ENCODE measurements at regions not wholly inside any gene's neighbourhood (a gene's known extent, or its start where the extent isn't known, plus 50 kb on each side); places are given as distances from the start of the nearest gene placed in this dataset.

- Histone ChIP-seq H3K27me3 (ENCODE audit: control insufficient read depth, insufficient read depth, low read length, poor library complexity, severe bottlenecking) (no peaks in the 10 kb centered on the region), H3K4me3 (ENCODE audit: insufficient read depth, low read depth, low read length) (no peak overlapping the region), H3K27ac (ENCODE audit: insufficient read depth, low read depth, low read length, poor library complexity, severe bottlenecking) (no peak overlapping the region), H3K9me3 (ENCODE audit: control insufficient read depth, low read length) (no peaks in the 10 kb centered on the region), H3K4me1 (ENCODE audit: control insufficient read depth, insufficient read depth, low read length) (no peaks in the 10 kb centered on the region), H3K36me3 (ENCODE audit: control insufficient read depth, insufficient read depth, low read length) (no peaks in the 10 kb centered on the region)
- 86 to 90% methylated on average over 1 of the region's 1 CpG for WGBS, 2 experiments
These were observed 803.6 kb upstream of the GYPC start for GRCh38 chr2:125852364-125852763.

DNA sequence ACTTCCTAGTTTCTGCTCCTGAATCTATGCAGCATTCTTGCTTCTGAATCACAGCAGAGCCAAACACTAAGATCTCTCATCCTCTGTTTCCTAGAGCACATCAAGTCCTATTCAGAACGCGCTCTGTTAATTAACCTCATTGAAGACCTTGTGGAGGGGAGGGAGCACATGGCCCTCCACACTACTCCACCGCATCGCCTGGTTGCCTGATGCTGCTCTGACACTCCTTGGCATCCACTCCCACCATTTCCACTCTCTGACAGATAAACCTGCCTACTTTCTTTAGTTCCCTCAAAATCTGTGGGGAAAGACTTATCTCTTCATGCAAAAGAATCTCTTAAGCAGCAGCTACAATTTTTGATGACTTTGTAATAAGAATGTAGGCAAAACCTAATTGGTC lies 802.3 kb upstream of the GYPC start:
- Histone ChIP-seq H3K9me3 (ENCODE audit: control insufficient read depth, low read length) (no peaks in the 10 kb centered on the region), H3K27me3 (ENCODE audit: control insufficient read depth, insufficient read depth, low read length, poor library complexity, severe bottlenecking) (no peaks in the 10 kb centered on the region), H3K36me3 (ENCODE audit: control insufficient read depth, insufficient read depth, low read length) (no peaks in the 10 kb centered on the region), H3K27ac (ENCODE audit: insufficient read depth, low read depth, low read length, poor library complexity, severe bottlenecking) (no peak overlapping the region), H3K4me1 (ENCODE audit: control insufficient read depth, insufficient read depth, low read length) (no peaks in the 10 kb centered on the region), H3K4me3 (ENCODE audit: insufficient read depth, low read depth, low read length) (no peak overlapping the region)
- WGBS, 2 experiments: 89 to 90% methylated on average over 4 of the region's 4 CpGs

DNA sequence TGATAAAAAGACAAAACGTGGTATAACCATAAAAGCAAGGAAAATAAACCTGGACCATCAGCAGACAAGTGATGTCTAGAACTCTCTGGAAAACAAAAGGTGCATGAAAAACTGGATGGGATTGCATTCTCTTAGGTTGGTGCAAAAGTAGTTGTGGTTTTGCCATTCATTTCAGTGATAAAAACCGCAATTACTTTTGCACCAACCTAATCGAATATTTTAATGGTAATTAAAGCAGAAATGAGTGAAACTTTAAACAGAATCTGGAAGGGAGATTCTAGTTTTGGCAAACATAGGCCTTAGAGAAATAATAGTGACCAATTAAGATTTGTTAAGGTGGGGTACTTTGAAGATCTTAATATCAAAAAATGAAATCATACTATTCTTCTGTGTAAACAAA lies 800.8 kb upstream of the GYPC start:
- Histone ChIP-seq H3K9me3 (ENCODE audit: control insufficient read depth, low read length) (no peaks in the 10 kb centered on the region), H3K4me3 (ENCODE audit: insufficient read depth, low read depth, low read length) (no peak overlapping the region), H3K36me3 (ENCODE audit: control insufficient read depth, insufficient read depth, low read length) (no peaks in the 10 kb centered on the region), H3K27me3 (ENCODE audit: control insufficient read depth, insufficient read depth, low read length, poor library complexity, severe bottlenecking) (no peaks in the 10 kb centered on the region), H3K27ac (ENCODE audit: insufficient read depth, low read depth, low read length, poor library complexity, severe bottlenecking) (no peak overlapping the region), H3K4me1 (ENCODE audit: control insufficient read depth, insufficient read depth, low read length) (no peaks in the 10 kb centered on the region)
- 97% methylated on average over 3 of the region's 3 CpGs for WGBS, 2 experiments

DNA sequence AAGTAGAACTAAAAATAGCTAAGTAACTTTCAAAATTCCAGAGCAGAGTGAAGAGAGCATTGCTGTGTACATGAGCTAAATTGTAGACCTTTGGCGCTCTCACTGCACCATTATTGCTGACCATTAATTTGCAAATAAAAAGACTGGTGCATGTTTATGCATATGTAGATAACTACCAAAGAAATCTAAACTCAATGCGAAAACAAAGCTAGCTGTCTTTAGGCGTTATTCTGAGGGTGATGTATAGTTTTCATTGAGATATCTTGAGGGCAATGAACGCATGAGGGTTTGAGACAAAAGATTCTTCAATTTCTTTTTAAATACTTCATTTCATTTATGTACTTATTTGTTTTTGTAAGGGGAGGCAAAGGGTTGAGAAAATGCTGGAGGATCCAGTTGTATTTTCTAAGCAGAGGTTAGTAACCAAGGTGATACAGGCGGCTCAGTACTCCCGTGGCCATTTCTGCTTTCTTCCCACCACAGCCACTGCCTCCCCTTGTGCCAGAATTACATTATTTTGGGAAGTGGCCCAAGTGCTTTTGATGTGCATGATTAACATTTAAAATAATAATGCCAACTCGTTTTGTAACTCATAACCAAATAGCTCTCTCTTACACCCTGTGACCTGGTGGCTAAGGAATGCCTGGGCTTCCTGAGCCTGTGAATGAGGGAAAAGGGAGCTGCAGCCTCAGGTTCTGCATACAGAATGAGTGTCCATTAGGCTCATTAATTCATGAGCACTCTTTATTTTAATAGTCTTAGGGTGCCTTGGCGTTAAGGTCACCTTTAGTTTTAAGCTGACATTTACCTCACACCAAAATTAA lies 797.8 kb upstream of the GYPC start:
- 92 to 95% methylated on average over 3 to 8 of the region's 8 CpGs for WGBS, 2 experiments
- no peak overlapping the region for H3K27ac ChIP-seq (ENCODE audit: insufficient read depth, low read depth, low read length, poor library complexity, severe bottlenecking)
- no peaks in the 10 kb centered on the region for H3K9me3 ChIP-seq (ENCODE audit: control insufficient read depth, low read length)
- no peak overlapping the region for H3K4me3 ChIP-seq (ENCODE audit: insufficient read depth, low read depth, low read length)
- no peaks in the 10 kb centered on the region for H3K27me3 ChIP-seq (ENCODE audit: control insufficient read depth, insufficient read depth, low read length, poor library complexity, severe bottlenecking)
- no peaks in the 10 kb centered on the region for H3K4me1 ChIP-seq (ENCODE audit: control insufficient read depth, insufficient read depth, low read length)
- H3K36me3 ChIP-seq (ENCODE audit: control insufficient read depth, insufficient read depth, low read length): no peaks in the 10 kb centered on the region

- no peaks in the 10 kb centered on the region for H3K9me3 ChIP-seq (ENCODE audit: control insufficient read depth, low read length)
- H3K4me3 ChIP-seq (ENCODE audit: insufficient read depth, low read depth, low read length): no peak overlapping the region
- no peak overlapping the region for H3K27ac ChIP-seq (ENCODE audit: insufficient read depth, low read depth, low read length, poor library complexity, severe bottlenecking)
- H3K27me3 ChIP-seq (ENCODE audit: control insufficient read depth, insufficient read depth, low read length, poor library complexity, severe bottlenecking): no peaks in the 10 kb centered on the region
- no peaks in the 10 kb centered on the region for H3K4me1 ChIP-seq (ENCODE audit: control insufficient read depth, insufficient read depth, low read length)
- WGBS, 2 experiments: 100% methylated on average over 1 of the region's 1 CpG; no CpG with 5 or more reads in 1 of the 2 experiments
- H3K36me3 ChIP-seq (ENCODE audit: control insufficient read depth, insufficient read depth, low read length): no peaks in the 10 kb centered on the region
These were observed 794.5 kb upstream of the GYPC start for GRCh38 chr2:125861461-125861860.

DNA sequence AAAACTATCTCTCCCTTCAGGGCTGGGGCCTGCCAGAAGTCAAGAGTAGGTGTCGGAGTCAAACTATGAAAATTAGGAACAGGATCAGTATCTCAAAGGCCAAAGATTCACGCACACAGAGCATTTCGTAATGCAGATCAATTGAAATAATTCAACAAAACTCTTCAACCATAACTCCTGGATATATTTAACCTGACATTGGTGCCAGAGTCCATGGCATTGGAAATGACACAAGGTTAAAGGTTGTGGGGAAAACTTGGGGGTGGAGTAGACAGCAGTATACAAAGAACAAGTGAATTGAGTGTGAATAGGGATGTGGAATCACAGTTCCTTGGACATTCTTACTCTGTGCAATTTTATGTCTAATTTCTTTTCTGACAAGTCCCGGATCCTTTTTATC lies 788.0 kb upstream of the GYPC start:
- Histone ChIP-seq H3K4me1 (ENCODE audit: control insufficient read depth, insufficient read depth, low read length) (no peaks in the 10 kb centered on the region), H3K4me3 (ENCODE audit: insufficient read depth, low read depth, low read length) (no peak overlapping the region), H3K9me3 (ENCODE audit: control insufficient read depth, low read length) (no peaks in the 10 kb centered on the region), H3K27me3 (ENCODE audit: control insufficient read depth, insufficient read depth, low read length, poor library complexity, severe bottlenecking) (no peaks in the 10 kb centered on the region), H3K36me3 (ENCODE audit: control insufficient read depth, insufficient read depth, low read length) (no peaks in the 10 kb centered on the region), H3K27ac (ENCODE audit: insufficient read depth, low read depth, low read length, poor library complexity, severe bottlenecking) (no peak overlapping the region)
- 92 to 96% methylated on average over 4 of the region's 4 CpGs for WGBS, 2 experiments

DNA sequence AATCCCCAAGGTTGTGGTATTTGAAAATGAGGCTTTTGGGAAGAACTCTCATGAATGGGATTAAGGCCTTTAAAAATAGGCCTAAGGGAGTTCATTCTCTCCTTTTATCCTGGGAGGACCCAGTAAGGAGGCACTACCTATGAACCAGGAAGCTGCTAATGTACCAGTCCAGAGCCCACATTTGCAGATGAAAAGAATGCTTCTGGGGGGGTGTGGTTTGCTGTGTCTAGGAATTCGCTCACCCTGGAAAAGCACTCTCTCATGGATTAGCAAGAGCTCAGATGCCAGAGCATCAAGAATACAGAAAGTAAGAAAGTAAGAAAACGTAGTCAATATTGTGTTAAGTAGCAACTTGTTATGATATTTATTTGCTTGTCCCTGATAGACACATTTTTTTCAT lies 785.7 kb upstream of the GYPC start:
- Histone ChIP-seq H3K36me3 (ENCODE audit: control insufficient read depth, insufficient read depth, low read length) (no peaks in the 10 kb centered on the region), H3K9me3 (ENCODE audit: control insufficient read depth, low read length) (no peaks in the 10 kb centered on the region), H3K27me3 (ENCODE audit: control insufficient read depth, insufficient read depth, low read length, poor library complexity, severe bottlenecking) (no peaks in the 10 kb centered on the region), H3K4me3 (ENCODE audit: insufficient read depth, low read depth, low read length) (no peak overlapping the region), H3K27ac (ENCODE audit: insufficient read depth, low read depth, low read length, poor library complexity, severe bottlenecking) (no peak overlapping the region), H3K4me1 (ENCODE audit: control insufficient read depth, insufficient read depth, low read length) (no peaks in the 10 kb centered on the region)
- WGBS, 2 experiments: 84 to 88% methylated on average over 2 of the region's 2 CpGs

- Histone ChIP-seq H3K27ac (ENCODE audit: insufficient read depth, low read depth, low read length, poor library complexity, severe bottlenecking) (no peak overlapping the region), H3K4me1 (ENCODE audit: control insufficient read depth, insufficient read depth, low read length) (no peaks in the 10 kb centered on the region), H3K27me3 (ENCODE audit: control insufficient read depth, insufficient read depth, low read length, poor library complexity, severe bottlenecking) (no peaks in the 10 kb centered on the region), H3K4me3 (ENCODE audit: insufficient read depth, low read depth, low read length) (no peak overlapping the region), H3K36me3 (ENCODE audit: control insufficient read depth, insufficient read depth, low read length) (no peaks in the 10 kb centered on the region), H3K9me3 (ENCODE audit: control insufficient read depth, low read length) (no peaks in the 10 kb centered on the region)
- 94 to 100% methylated on average over 1 of the region's 1 CpG for WGBS, 2 experiments
These were observed 785.2 kb upstream of the GYPC start for GRCh38 chr2:125870746-125871145.

DNA sequence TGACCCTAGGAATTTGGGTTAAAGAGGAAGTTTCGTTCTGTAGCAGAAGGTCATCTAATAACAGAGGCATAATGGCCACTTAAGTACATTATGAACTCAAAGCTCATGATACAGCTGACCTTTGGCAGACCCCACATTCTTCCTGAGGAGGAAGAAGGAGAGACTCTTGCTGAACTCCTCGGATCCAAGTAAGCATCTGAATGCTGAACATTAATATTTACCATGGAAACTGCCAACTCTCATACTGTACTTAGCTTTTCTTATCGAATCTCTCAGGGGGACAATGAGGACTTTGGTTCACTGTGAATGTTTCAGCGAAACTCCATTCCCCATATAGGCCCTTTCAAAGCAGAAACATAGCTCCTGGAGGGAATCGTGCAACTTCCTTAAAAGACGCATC lies 781.4 kb upstream of the GYPC start:
- WGBS, 2 experiments: 93 to 97% methylated on average over 5 to 6 of the region's 6 CpGs
- no peaks in the 10 kb centered on the region for H3K36me3 ChIP-seq (ENCODE audit: control insufficient read depth, insufficient read depth, low read length)
- no peaks in the 10 kb centered on the region for H3K9me3 ChIP-seq (ENCODE audit: control insufficient read depth, low read length)
- no peak overlapping the region for H3K27ac ChIP-seq (ENCODE audit: insufficient read depth, low read depth, low read length, poor library complexity, severe bottlenecking)
- H3K27me3 ChIP-seq (ENCODE audit: control insufficient read depth, insufficient read depth, low read length, poor library complexity, severe bottlenecking): no peaks in the 10 kb centered on the region
- H3K4me3 ChIP-seq (ENCODE audit: insufficient read depth, low read depth, low read length): no peak overlapping the region
- H3K4me1 ChIP-seq (ENCODE audit: control insufficient read depth, insufficient read depth, low read length): no peaks in the 10 kb centered on the region

- no peaks in the 10 kb centered on the region for H3K4me1 ChIP-seq (ENCODE audit: control insufficient read depth, insufficient read depth, low read length)
- H3K27me3 ChIP-seq (ENCODE audit: control insufficient read depth, insufficient read depth, low read length, poor library complexity, severe bottlenecking): no peaks in the 10 kb centered on the region
- no peak overlapping the region for H3K4me3 ChIP-seq (ENCODE audit: insufficient read depth, low read depth, low read length)
- H3K36me3 ChIP-seq (ENCODE audit: control insufficient read depth, insufficient read depth, low read length): no peaks in the 10 kb centered on the region
- H3K27ac ChIP-seq (ENCODE audit: insufficient read depth, low read depth, low read length, poor library complexity, severe bottlenecking): no peak overlapping the region
- peaks cover 3% of the 10 kb centered on the region for H3K9me3 ChIP-seq (ENCODE audit: control insufficient read depth, low read length)
- WGBS, 2 experiments: 98 to 100% methylated on average over 1 to 3 of the region's 3 CpGs
These were observed 770.6 kb upstream of the GYPC start for GRCh38 chr2:125885340-125885739.
